ENCODE measurements at regions not wholly inside any gene's neighbourhood (a gene's known extent, or its start where the extent isn't known, plus 50 kb on each side); places are given as distances from the start of the nearest gene placed in this dataset.

DNA sequence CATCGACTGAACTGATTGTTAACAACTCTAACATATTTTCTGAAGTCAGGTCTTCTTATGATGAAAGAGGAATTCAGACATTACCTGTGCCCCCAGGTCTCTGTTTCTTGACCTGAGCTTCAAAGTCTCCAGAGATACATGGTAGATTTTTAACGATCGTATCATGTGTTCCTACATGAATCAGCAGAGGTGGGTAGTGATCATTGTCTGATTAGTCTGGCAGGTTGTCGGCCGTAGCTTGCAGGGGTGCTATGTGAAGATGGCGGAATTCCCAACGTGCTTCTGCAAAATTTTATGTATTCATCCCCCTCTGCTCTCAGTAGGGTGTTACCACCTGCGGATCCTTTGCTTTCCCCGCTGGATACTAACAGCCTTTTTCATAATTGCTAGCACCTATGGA, 581.9 kb downstream of the GATA3 start:
- Histone ChIP-seq H3K79me1 (ENCODE audit: low read depth in 1 of 2, low read length in 2 of 2) (no peaks in the 10 kb centered on the region), H4K20me1 (ENCODE audit: insufficient read depth, low read length) (no peaks in the 10 kb centered on the region), H2AFZ (replicated peaks; ENCODE audit: low read length, poor library complexity) (no peak overlapping the region), H3K4me3 (ENCODE audit: insufficient read depth, low read depth, low read length) (no peak overlapping the region), H3K9me1 (ENCODE audit: insufficient read depth, low read length) (no peaks in the 10 kb centered on the region), H2BK15ac (ENCODE audit: low read depth, low read length) (no peak overlapping the region), H2AK5ac (ENCODE audit: low read depth, low read length) (no peak overlapping the region), H3K4me2 (ENCODE audit: low read depth, low read length) (no peak overlapping the region), H3K18ac (ENCODE audit: low read depth, low read length) (no peak overlapping the region), H3K56ac (ENCODE audit: extremely low read depth, insufficient read depth, low read length) (no peak overlapping the region), H4K8ac (ENCODE audit: low read depth in 2 of 2, low read length in 2 of 2) (no peak overlapping the region), H2BK20ac (ENCODE audit: low read depth, low read length) (no peak overlapping the region), H3K23ac (ENCODE audit: low read depth, low read length) (no peak overlapping the region), H4K5ac (ENCODE audit: low read depth, low read length) (no peak overlapping the region), H3K36me3 (ENCODE audit: control insufficient read depth, insufficient read depth, low read length) (no peaks in the 10 kb centered on the region), H3K14ac (replicated peaks; ENCODE audit: low read depth, low read length) (no peak overlapping the region), H3K9ac (ENCODE audit: low read depth, low read length) (no peak overlapping the region), H2BK5ac (ENCODE audit: low read depth, low read length, poor library complexity, severe bottlenecking) (no peak overlapping the region), H3K27ac (ENCODE audit: insufficient read depth, low read length) (no peak overlapping the region), H2AK9ac (replicated peaks; ENCODE audit: low read depth, low read length, poor library complexity) (no peak overlapping the region), H3K27me3 (ENCODE audit: control insufficient read depth, insufficient read depth, low read length) (no peaks in the 10 kb centered on the region), H3K4me1 (ENCODE audit: control insufficient read depth, insufficient read depth, low read length) (no peaks in the 10 kb centered on the region), H3K9me3 (ENCODE audit: control insufficient read depth, insufficient read depth, low read length) (peaks cover 9% of the 10 kb centered on the region), H2BK120ac (ENCODE audit: low read depth, low read length) (no peak overlapping the region), H4K91ac (ENCODE audit: insufficient read depth, low read depth, low read length) (no peak overlapping the region), H3K4ac (ENCODE audit: low read depth, low read length) (no peak overlapping the region)
- in situ Hi-C loops (cut with MboI; ENCODE audit: low sequenced_read_pairs) = no loop called here
- no TSS peak for BruUV-seq (replicated peaks)
- ChIA-PET CTCF (no interaction called here), POLR2A (ENCODE audit: unreplicated experiment) (no interaction called here)
- TF ChIP-seq CEBPB (IDR thresholded peaks at IDR 0.05; ENCODE audit: low read depth, low read length) (no peak), RAD21 (IDR thresholded peaks at IDR 0.05; ENCODE audit: low read length) (no peak), MAFK (IDR thresholded peaks at IDR 0.05; ENCODE audit: low read depth, low read length) (no peak), FOS (IDR thresholded peaks at IDR 0.05; ENCODE audit: low read depth, low read length) (no peak), BHLHE40 (IDR thresholded peaks at IDR 0.05; ENCODE audit: low read depth, low read length) (no peak), RCOR1 (IDR thresholded peaks at IDR 0.05; ENCODE audit: insufficient replicate concordance, low read length) (no peak), NFE2L2 (IDR thresholded peaks at IDR 0.05; ENCODE audit: low read depth, low read length) (no peak), SMC3 (IDR thresholded peaks at IDR 0.05; ENCODE audit: low read depth, low read length) (no peak), POLR2A (IDR thresholded peaks at IDR 0.05; ENCODE audit: low read depth, low read length) (no peak), MAZ (IDR thresholded peaks at IDR 0.05; ENCODE audit: borderline replicate concordance, low read depth, low read length) (no peak), MXI1 (IDR thresholded peaks at IDR 0.05; ENCODE audit: borderline replicate concordance, low read depth, low read length) (no peak), CHD1 (IDR thresholded peaks at IDR 0.05; ENCODE audit: low read depth, low read length) (no peak), RFX5 (IDR thresholded peaks at IDR 0.05; ENCODE audit: low read depth, low read length) (no peak)
- TF ChIP-seq, protein P1, sequence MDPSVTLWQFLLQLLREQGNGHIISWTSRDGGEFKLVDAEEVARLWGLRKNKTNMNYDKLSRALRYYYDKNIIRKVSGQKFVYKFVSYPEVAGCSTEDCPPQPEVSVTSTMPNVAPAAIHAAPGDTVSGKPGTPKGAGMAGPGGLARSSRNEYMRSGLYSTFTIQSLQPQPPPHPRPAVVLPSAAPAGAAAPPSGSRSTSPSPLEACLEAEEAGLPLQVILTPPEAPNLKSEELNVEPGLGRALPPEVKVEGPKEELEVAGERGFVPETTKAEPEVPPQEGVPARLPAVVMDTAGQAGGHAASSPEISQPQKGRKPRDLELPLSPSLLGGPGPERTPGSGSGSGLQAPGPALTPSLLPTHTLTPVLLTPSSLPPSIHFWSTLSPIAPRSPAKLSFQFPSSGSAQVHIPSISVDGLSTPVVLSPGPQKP (IDR thresholded peaks at IDR 0.05; ENCODE audit: borderline replicate concordance, low read depth, low read length) = no peak
- TF ChIP-seq, protein P2, sequence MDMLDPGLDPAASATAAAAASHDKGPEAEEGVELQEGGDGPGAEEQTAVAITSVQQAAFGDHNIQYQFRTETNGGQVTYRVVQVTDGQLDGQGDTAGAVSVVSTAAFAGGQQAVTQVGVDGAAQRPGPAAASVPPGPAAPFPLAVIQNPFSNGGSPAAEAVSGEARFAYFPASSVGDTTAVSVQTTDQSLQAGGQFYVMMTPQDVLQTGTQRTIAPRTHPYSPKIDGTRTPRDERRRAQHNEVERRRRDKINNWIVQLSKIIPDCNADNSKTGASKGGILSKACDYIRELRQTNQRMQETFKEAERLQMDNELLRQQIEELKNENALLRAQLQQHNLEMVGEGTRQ (IDR thresholded peaks at IDR 0.05; ENCODE audit: low read depth, low read length) = no peak
- TF ChIP-seq, protein P3, sequence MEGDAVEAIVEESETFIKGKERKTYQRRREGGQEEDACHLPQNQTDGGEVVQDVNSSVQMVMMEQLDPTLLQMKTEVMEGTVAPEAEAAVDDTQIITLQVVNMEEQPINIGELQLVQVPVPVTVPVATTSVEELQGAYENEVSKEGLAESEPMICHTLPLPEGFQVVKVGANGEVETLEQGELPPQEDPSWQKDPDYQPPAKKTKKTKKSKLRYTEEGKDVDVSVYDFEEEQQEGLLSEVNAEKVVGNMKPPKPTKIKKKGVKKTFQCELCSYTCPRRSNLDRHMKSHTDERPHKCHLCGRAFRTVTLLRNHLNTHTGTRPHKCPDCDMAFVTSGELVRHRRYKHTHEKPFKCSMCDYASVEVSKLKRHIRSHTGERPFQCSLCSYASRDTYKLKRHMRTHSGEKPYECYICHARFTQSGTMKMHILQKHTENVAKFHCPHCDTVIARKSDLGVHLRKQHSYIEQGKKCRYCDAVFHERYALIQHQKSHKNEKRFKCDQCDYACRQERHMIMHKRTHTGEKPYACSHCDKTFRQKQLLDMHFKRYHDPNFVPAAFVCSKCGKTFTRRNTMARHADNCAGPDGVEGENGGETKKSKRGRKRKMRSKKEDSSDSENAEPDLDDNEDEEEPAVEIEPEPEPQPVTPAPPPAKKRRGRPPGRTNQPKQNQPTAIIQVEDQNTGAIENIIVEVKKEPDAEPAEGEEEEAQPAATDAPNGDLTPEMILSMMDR (conservative IDR thresholded peaks at IDR 0.05; ENCODE audit: low read depth, low read length) = no peak
- intact Hi-C loops (cut with micrococcal nuclease) = no loop called here
- dilution Hi-C loops (cut with HindIII; ENCODE audit: low sequenced_read_pairs, unreplicated experiment) = no loop called here
- no peak for DNase-seq
- ATAC-seq (ENCODE audit: low read depth) = no peak
- WGBS, 2 experiments (ENCODE audit: extremely low coverage in 2 of 2, insufficient read length in 1 of 2) = no CpG with 5 or more reads among the region's 9 CpGs

Measured in IMR-90 (cell line).